ENCODE measurements at regions not wholly inside any gene's neighbourhood (a gene's known extent, or its start where the extent isn't known, plus 50 kb on each side); places are given as distances from the start of the nearest gene placed in this dataset.

GRCh38 chr5:143701493-143701892 lies 110.5 kb upstream of the HMHB1 start:
- H3K4me1 ChIP-seq = no peaks in the 10 kb centered on the region
- no peaks in the 10 kb centered on the region for H3K36me3 ChIP-seq
- no peak overlapping the region for H3K27ac ChIP-seq
- no peaks in the 10 kb centered on the region for H3K27me3 ChIP-seq
- TF ChIP-seq POLR2A (IDR thresholded peaks at IDR 0.05) = no peak
- no peak for TF ChIP-seq CTCF (IDR thresholded peaks at IDR 0.05)
- H3K9me3 ChIP-seq = no peaks in the 10 kb centered on the region
- no peak overlapping the region for H3K4me3 ChIP-seq
- intact Hi-C loops (cut with DNase I; ENCODE audit: low total_unique reads) = no loop called here
- no peak for DNase-seq

- Histone ChIP-seq H3K4me3 (no peak overlapping the region), H3K9me3 (no peaks in the 10 kb centered on the region), H3K4me1 (no peaks in the 10 kb centered on the region), H3K36me3 (no peaks in the 10 kb centered on the region), H3K27me3 (no peaks in the 10 kb centered on the region), H3K27ac (no peak overlapping the region)
- DNase-seq = no peak
- TF ChIP-seq POLR2A (IDR thresholded peaks at IDR 0.05) (no peak), CTCF (IDR thresholded peaks at IDR 0.05) (no peak)
- intact Hi-C loops (cut with DNase I; ENCODE audit: low total_unique reads) = no loop called here
Measured at GRCh38 chr5:143700994-143701393, 111.0 kb upstream of the HMHB1 start.

GRCh38 chr5:143699121-143699520 lies 112.8 kb upstream of the HMHB1 start:
- Histone ChIP-seq H3K36me3 (no peaks in the 10 kb centered on the region), H3K27ac (no peak overlapping the region), H3K4me1 (no peaks in the 10 kb centered on the region), H3K9me3 (no peaks in the 10 kb centered on the region), H3K4me3 (no peak overlapping the region), H3K27me3 (no peaks in the 10 kb centered on the region)
- no peak for DNase-seq
- TF ChIP-seq CTCF (IDR thresholded peaks at IDR 0.05) (no peak), POLR2A (IDR thresholded peaks at IDR 0.05) (no peak)
- intact Hi-C loops (cut with DNase I; ENCODE audit: low total_unique reads) = no loop called here

GRCh38 chr5:143698574-143698973 lies 113.4 kb upstream of the HMHB1 start:
- Histone ChIP-seq H3K27me3 (no peaks in the 10 kb centered on the region), H3K4me3 (no peak overlapping the region), H3K4me1 (no peaks in the 10 kb centered on the region), H3K36me3 (no peaks in the 10 kb centered on the region), H3K9me3 (no peaks in the 10 kb centered on the region), H3K27ac (no peak overlapping the region)
- no peak for DNase-seq
- intact Hi-C loops (cut with DNase I; ENCODE audit: low total_unique reads) = no loop called here
- TF ChIP-seq CTCF (IDR thresholded peaks at IDR 0.05) (no peak), POLR2A (IDR thresholded peaks at IDR 0.05) (no peak)

GRCh38 chr5:143696921-143697320 lies 115.0 kb upstream of the HMHB1 start:
- no peaks in the 10 kb centered on the region for H3K36me3 ChIP-seq
- no peaks in the 10 kb centered on the region for H3K9me3 ChIP-seq
- H3K4me1 ChIP-seq = no peaks in the 10 kb centered on the region
- no peak overlapping the region for H3K27ac ChIP-seq
- no peak for DNase-seq
- TF ChIP-seq CTCF (IDR thresholded peaks at IDR 0.05) (no peak), POLR2A (IDR thresholded peaks at IDR 0.05) (no peak)
- no peak overlapping the region for H3K4me3 ChIP-seq
- intact Hi-C loops (cut with DNase I; ENCODE audit: low total_unique reads) = no loop called here
- no peaks in the 10 kb centered on the region for H3K27me3 ChIP-seq

Measured in uterus (tissue), 3 donors.